SK-N-SH treated with all-trans-retinoic acid at 6 μM for 48 hours (cell line): ENCODE measurements at regions not wholly inside any gene's neighbourhood (a gene's known extent, or its start where the extent isn't known, plus 50 kb on each side); places are given as distances from the start of the nearest gene placed in this dataset.

ENCODE experiments used
- ARNTL ChIP-seq: fragments of 450-650 bp; formaldehyde crosslinking; IDR thresholded peaks from 2 replicates; pipeline ENCODE4 v1.5.0; 2020; ENCODE audit warnings: low read depth, mild to moderate bottlenecking, moderate library complexity, borderline replicate concordance
- CSDC2 ChIP-seq: fragments of 250-450 bp; sonication (Bioruptor Pico); IDR thresholded peaks from 2 replicates; pipeline ENCODE4 v1.5.0; 2020; ENCODE audit warnings: mild to moderate bottlenecking, moderate library complexity
- OSR1 ChIP-seq: fragments of 250-450 bp; sonication (Bioruptor Pico); IDR thresholded peaks from 2 replicates; pipeline ENCODE4 v1.8.0; 2022; ENCODE audit warnings: moderate library complexity, mild to moderate bottlenecking, inconsistent platforms
- PPARA ChIP-seq: fragments of 250-450 bp; sonication (Bioruptor Pico); IDR thresholded peaks from 2 replicates; pipeline ENCODE4 v1.5.0; 2020; ENCODE audit warnings: mild to moderate bottlenecking, borderline replicate concordance
- TOX ChIP-seq: fragments of 250-450 bp; sonication (Bioruptor Pico); IDR thresholded peaks from 2 replicates; pipeline ENCODE4 v1.8.0; 2021; ENCODE audit warnings: mild to moderate bottlenecking, moderate library complexity, borderline replicate concordance
- ZFP30 ChIP-seq: fragments of 450-650 bp; formaldehyde crosslinking; IDR thresholded peaks from 2 replicates; pipeline ENCODE4 v1.5.0; 2022; ENCODE audit warnings: mild to moderate bottlenecking, moderate library complexity
- ZNF565 ChIP-seq: fragments of 450-650 bp; formaldehyde crosslinking; conservative IDR thresholded peaks from 2 replicates; pipeline ENCODE4 v1.5.0; 2020; ENCODE audit warnings: low read depth, mild to moderate bottlenecking, moderate library complexity
- ZNF8 ChIP-seq: fragments of 450-650 bp; formaldehyde crosslinking; IDR thresholded peaks from 2 replicates; pipeline ENCODE4 v1.5.0; 2020; ENCODE audit warnings: mild to moderate bottlenecking, moderate library complexity
- TF ChIP-seq, protein P1 (sequence below): fragments of 250-450 bp; sonication (Bioruptor Pico); IDR thresholded peaks from 2 replicates; pipeline ENCODE4 v1.8.0; 2020; ENCODE audit warnings: mild to moderate bottlenecking, moderate library complexity, borderline replicate concordance

DNA sequence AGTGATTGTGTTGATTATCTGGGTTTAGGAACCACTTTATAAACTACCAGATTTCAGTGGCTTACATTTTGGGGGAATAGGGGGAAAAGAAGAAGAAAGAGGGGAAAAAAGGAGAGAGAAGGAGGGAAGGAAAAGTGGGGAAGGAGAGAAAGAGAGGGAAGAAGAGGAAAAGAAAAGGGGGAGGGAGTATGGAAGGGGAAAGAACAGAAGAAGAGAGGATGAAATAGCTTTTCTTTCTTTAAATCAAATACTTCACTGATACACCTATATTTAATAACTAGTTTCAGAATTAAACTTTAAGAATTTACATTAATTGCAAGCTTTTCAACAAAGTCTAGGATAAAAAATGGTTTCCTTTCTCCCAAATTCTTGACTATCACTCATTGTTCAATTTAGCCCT, 289.6 kb downstream of the SDHAF3 start:
- no peak for TF ChIP-seq ZFP30 (CRISPR knock-in tag)
- TF ChIP-seq ZNF565 (CRISPR knock-in tag), result no peak
- TF ChIP-seq, protein P1, sequence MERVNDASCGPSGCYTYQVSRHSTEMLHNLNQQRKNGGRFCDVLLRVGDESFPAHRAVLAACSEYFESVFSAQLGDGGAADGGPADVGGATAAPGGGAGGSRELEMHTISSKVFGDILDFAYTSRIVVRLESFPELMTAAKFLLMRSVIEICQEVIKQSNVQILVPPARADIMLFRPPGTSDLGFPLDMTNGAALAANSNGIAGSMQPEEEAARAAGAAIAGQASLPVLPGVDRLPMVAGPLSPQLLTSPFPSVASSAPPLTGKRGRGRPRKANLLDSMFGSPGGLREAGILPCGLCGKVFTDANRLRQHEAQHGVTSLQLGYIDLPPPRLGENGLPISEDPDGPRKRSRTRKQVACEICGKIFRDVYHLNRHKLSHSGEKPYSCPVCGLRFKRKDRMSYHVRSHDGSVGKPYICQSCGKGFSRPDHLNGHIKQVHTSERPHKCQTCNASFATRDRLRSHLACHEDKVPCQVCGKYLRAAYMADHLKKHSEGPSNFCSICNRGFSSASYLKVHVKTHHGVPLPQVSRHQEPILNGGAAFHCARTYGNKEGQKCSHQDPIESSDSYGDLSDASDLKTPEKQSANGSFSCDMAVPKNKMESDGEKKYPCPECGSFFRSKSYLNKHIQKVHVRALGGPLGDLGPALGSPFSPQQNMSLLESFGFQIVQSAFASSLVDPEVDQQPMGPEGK (CRISPR knock-in tag), result no peak
- no peak for TF ChIP-seq CSDC2
- TF ChIP-seq ARNTL, result no peak
- TF ChIP-seq ZNF8 (CRISPR knock-in tag), result no peak
- TF ChIP-seq OSR1, result no peak
- no peak for TF ChIP-seq TOX (CRISPR knock-in tag)
- no peak for TF ChIP-seq PPARA (CRISPR knock-in tag)
